ENCODE measurements at regions not wholly inside any gene's neighbourhood (a gene's known extent, or its start where the extent isn't known, plus 50 kb on each side); places are given as distances from the start of the nearest gene placed in this dataset.
"Not testable (repeated sequence)": the region's sequence is repeated elsewhere in the genome, so short reads cannot be mapped to it uniquely, and the experiment has no call there.

DNA sequence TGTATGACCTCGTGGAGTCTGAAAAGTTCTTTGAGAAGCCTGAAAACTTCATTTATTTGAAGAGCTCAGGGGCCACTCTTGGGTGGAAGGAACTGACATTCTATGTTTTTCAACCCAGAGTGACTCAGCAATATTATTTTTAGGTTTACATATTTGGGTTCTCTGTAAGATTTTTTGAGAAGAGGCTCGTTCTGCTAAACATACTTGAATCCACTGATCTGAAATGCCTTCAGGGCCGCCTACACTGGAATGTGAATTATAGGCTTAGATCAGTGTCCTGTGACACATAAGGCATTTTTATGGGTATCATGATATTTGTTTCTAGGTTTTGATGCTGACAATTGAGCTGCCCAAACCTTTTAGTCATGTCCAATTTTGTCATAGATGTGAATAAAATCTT is 86.2 kb downstream of the PSAT1 start:
- no peak for DNase-seq

GRCh38 chr9:78386348-78386747 is 89.4 kb downstream of the PSAT1 start:
- DNase-seq, result no peak

GRCh38 chr9:78386773-78387172 is 89.8 kb downstream of the PSAT1 start:
- no peak for DNase-seq

GRCh38 chr9:78393340-78393739 is 96.4 kb downstream of the PSAT1 start:
- DNase-seq, result no peak

GRCh38 chr9:78393932-78394331 is 97.0 kb downstream of the PSAT1 start:
- DNase-seq, result no peak

GRCh38 chr9:78396087-78396486 is 99.2 kb downstream of the PSAT1 start:
- no peak for DNase-seq

DNA sequence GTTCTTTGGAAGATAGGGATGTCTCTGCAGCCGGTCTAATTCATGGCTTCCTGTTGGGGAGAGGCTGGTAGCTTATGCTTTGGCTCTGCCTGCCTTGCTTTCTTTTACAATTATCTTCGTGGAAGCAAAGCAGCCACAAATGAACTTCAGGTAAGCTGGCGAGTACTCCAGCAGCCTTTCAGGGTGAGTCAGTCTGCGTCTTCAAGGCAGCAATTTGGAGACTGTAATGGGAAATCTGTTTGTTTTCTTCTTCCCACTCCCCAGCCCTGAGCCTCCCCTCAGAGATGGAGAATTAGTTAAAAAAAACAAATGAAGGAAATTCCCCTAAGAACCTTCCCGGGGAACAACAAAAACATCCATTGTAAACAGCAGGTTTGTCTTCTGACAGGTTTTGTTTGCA is 100.1 kb downstream of the PSAT1 start:
- DNase-seq, result peak in 1 of 56 donors; percentile 7

DNA sequence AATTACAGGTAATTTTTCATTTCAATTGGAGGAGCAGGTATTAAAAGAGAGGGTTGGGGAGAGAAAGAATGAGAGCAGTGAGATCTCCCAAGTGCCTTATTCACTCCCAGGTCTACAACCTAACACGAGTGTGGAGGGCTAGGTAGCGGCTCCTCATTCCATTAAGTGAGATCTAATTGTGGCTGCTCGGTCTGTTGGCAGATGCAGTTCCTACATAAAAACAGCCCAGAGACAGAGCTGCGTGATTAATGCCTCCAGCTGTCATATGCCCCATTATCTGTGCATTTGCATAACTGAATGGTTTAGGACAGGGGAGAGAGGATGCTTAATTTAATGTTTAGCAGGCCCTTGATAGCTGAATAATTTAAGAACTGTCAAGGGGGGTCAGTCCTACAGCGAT is 100.5 kb downstream of the PSAT1 start:
- no peak for DNase-seq

DNA sequence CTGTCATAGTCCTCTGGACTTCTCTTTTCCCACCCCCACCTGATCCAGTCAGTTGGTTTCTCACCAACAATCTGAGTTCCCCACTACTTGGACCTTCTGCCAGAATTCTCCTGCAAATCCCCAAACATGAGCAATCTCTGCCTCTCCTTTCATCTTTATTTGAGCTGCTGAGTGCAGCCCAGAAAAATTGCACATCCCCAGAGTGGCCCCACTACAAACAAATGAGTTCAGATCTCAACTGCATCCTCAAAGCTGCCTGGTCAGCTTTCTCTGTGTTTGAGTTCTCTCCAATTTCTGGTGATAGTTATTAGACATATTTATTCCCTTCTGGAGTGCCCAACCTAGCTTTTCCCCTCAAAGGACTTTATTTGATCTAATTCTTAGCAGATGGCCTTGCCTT is 102.2 kb downstream of the PSAT1 start:
- DNase-seq, result no peak

- DNase-seq, result no peak
These were observed 103.6 kb downstream of the PSAT1 start for GRCh38 chr9:78400496-78400895.

- DNase-seq, result no peak
These were observed 108.5 kb downstream of the PSAT1 start for GRCh38 chr9:78405461-78405860.

DNA sequence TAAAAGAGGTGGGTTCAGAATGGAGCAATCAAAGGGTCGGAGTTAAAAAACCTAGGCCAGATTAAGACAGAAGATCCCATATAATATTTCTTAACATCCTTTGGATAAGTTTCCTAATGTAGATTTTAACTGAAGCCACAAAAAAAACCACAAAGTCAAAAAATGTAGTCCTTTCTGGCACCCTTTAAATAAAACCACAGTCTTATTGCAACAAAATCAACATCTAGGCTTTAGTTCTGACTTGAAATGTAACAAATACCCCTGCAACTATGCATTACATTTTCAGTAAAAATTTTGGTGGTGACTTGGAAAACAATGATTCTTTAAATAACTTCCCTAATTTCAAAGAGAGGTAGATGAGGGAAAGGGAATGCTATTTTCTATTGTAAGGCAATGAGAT is 109.2 kb downstream of the PSAT1 start:
- no peak for DNase-seq

GRCh38 chr9:78406933-78407332 is 110.0 kb downstream of the PSAT1 start:
- no peak for DNase-seq

- no peak for DNase-seq
These were observed 110.8 kb downstream of the PSAT1 start for GRCh38 chr9:78407636-78408312.

- DNase-seq, result no peak
These were observed 111.5 kb downstream of the PSAT1 start for GRCh38 chr9:78408388-78408787.

- DNase-seq, result not testable (repeated sequence)
These were observed 113.1 kb downstream of the PSAT1 start for GRCh38 chr9:78409928-78410510.

- no peak for DNase-seq
These were observed 125.4 kb downstream of the PSAT1 start for GRCh38 chr9:78422309-78422708.

DNA sequence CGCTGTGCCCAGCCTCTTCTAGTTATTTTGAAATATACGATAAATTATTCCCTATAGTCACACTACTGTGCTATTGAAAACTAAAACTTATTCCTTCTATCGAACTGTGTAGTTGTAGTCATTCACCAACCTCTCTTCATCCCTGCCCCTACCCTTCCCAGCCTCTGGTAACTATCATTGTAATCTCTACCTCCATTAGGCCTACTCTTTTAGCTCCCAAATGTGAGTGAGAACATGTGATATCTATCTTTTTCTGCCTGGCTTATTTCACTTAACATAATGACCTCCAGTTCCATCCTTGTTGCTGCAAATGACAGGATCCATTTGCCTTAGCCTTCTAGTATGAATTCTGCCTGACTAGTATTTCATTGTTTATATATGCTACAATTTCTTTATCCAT is 127.4 kb downstream of the PSAT1 start:
- no peak for DNase-seq

GRCh38 chr9:78428640-78429039 is 131.7 kb downstream of the PSAT1 start:
- no peak for DNase-seq

GRCh38 chr9:78430387-78430786 is 133.5 kb downstream of the PSAT1 start:
- DNase-seq, result no peak

DNA sequence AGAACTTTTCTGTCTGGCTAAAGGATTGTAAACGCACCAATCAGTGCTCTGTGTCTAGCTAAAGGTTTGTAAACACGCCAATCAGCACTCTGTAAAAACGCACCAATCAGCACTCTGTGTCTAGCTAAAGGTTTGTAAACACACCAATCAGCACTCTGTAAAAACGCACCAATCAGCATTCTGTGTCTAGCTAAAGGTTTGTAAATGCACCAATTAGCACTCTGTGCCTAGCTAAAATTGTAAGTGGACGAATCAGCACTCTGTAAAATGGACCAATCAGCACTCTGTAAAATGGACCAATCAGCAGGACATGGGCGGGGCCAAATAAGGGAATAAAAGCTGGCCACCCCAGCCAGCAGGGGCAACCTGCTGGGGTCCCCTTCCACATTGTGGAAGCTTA is 134.1 kb downstream of the PSAT1 start:
- not testable (repeated sequence) for DNase-seq

DNA sequence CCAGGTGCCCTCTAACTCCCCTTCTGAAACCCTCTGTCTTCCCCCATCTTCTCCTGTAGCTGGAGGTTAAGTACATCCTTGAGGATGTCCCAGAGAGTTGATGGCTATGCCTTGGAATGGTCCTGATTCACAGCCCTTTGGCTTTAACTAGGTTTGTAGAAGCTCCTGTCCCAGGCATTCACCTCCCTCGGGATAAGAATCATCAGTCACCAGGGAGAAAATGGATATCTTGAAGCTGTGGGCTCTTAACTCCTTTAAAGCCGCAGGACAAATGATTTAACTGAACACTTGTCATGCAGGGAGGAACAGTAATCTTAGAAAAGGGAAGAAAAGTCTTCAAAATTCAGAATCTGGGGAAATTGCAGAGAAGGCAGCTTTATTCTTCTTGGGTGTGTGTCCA is 139.9 kb downstream of the PSAT1 start:
- no peak for DNase-seq

- no peak for DNase-seq
These were observed 140.4 kb downstream of the PSAT1 start for GRCh38 chr9:78437296-78437695.

- DNase-seq, result no peak
These were observed 140.9 kb downstream of the PSAT1 start for GRCh38 chr9:78437806-78438205.
